Trophoblast cell (in vitro differentiated cells and primary cell): ENCODE measurements at regions not wholly inside any gene's neighbourhood (a gene's known extent, or its start where the extent isn't known, plus 50 kb on each side); places are given as distances from the start of the nearest gene placed in this dataset.

ENCODE experiments used
- DNase-seq, 2 donors: peaks; one replicate each; pipeline ENCODE4 v3.0.0-alpha.2; 2016
- H2AFZ ChIP-seq: 2 replicates; pipeline ENCODE4 v1.6.1; 2013; ENCODE audit warnings: low read length, moderate library complexity, mild to moderate bottlenecking; ENCODE audit not compliant: insufficient read depth, poor library complexity
- H2AK5ac ChIP-seq: 2 replicates; pipeline ENCODE4 v1.6.1; 2013; ENCODE audit warnings: mild to moderate bottlenecking, low read length
- H2BK120ac ChIP-seq: 2 replicates; pipeline ENCODE4 v1.6.1; 2013; ENCODE audit warnings: low read length, mild to moderate bottlenecking, moderate library complexity; ENCODE audit not compliant: insufficient read depth, poor library complexity
- H2BK12ac ChIP-seq: 2 replicates; pipeline ENCODE4 v1.6.1; 2013; ENCODE audit warnings: mild to moderate bottlenecking, low read length, moderate library complexity
- H2BK5ac ChIP-seq: 2 replicates; pipeline ENCODE4 v1.6.1; 2013; ENCODE audit warnings: low read length, low read depth, moderate library complexity, mild to moderate bottlenecking; ENCODE audit not compliant: poor library complexity
- H3K14ac ChIP-seq: 2 replicates; pipeline ENCODE4 v1.6.1; 2013; ENCODE audit warnings: mild to moderate bottlenecking, low read length
- H3K18ac ChIP-seq: 2 replicates; pipeline ENCODE4 v1.6.1; 2013; ENCODE audit warnings: mild to moderate bottlenecking, low read length
- H3K23ac ChIP-seq: 2 replicates; pipeline ENCODE4 v1.6.1; 2013; ENCODE audit warnings: low read length
- H3K27ac ChIP-seq: 2 replicates; pipeline ENCODE4 v1.5.1; 2013; ENCODE audit warnings: low read depth, mild to moderate bottlenecking, inconsistent platforms, low read length, moderate library complexity
- H3K27me3 ChIP-seq: 2 replicates; pipeline ENCODE4 v1.6.1; 2013; ENCODE audit warnings: inconsistent platforms, mild to moderate bottlenecking, low read length, moderate library complexity; ENCODE audit not compliant: insufficient read depth
- H3K36me3 ChIP-seq, 2 experiments: 1 replicate in 1 of 2; 2 replicates in 1 of 2; pipeline ENCODE4 v1.6.1; 2013; ENCODE audit warnings: low read length in 2 of 2, mild to moderate bottlenecking in 2 of 2, moderate library complexity in 1 of 2; ENCODE audit not compliant: insufficient read depth in 2 of 2, control insufficient read depth in 1 of 2
- H3K4ac ChIP-seq: 2 replicates; pipeline ENCODE4 v1.6.1; 2013; ENCODE audit warnings: low read depth, mild to moderate bottlenecking, low read length, moderate library complexity
- H3K4me1 ChIP-seq, 2 experiments: 1 replicate in 1 of 2; 2 replicates in 1 of 2; pipeline ENCODE4 v1.6.1; 2013; ENCODE audit warnings: low read length in 2 of 2, mild to moderate bottlenecking in 2 of 2, moderate library complexity in 1 of 2; ENCODE audit not compliant: insufficient read depth in 2 of 2, control insufficient read depth in 1 of 2
- H3K4me2 ChIP-seq: 2 replicates; pipeline ENCODE4 v1.6.1; 2013; ENCODE audit warnings: inconsistent platforms, mild to moderate bottlenecking, low read length, moderate library complexity
- H3K4me3 ChIP-seq: 2 replicates; pipeline ENCODE4 v1.5.1; 2013; ENCODE audit warnings: mild to moderate bottlenecking, low read depth, low read length, inconsistent platforms
- H3K79me1 ChIP-seq: one replicate; pipeline ENCODE4 v1.6.1; 2013; ENCODE audit warnings: low read length
- H3K79me2 ChIP-seq: 2 replicates; pipeline ENCODE4 v1.6.1; 2013; ENCODE audit warnings: low read length, mild to moderate bottlenecking; ENCODE audit not compliant: control insufficient read depth, insufficient read depth, poor library complexity
- H3K9ac ChIP-seq: 2 replicates; pipeline ENCODE4 v1.6.1; 2013; ENCODE audit warnings: mild to moderate bottlenecking, low read length
- H3K9me3 ChIP-seq: 2 replicates; pipeline ENCODE4 v1.6.1; 2013; ENCODE audit warnings: low read depth, mild to moderate bottlenecking, control low read depth, inconsistent platforms, low read length; ENCODE audit not compliant: insufficient read depth
- H4K12ac ChIP-seq: 2 replicates; pipeline ENCODE4 v1.6.1; 2013; ENCODE audit warnings: low read depth, mild to moderate bottlenecking, low read length, moderate library complexity
- H4K8ac ChIP-seq: 2 replicates; pipeline ENCODE4 v1.6.1; 2013; ENCODE audit warnings: low read depth, mild to moderate bottlenecking, low read length, moderate library complexity
- H4K91ac ChIP-seq: one replicate; pipeline ENCODE4 v1.6.1; 2013; ENCODE audit warnings: low read depth, mild to moderate bottlenecking, low read length, moderate library complexity
- WGBS: extraction: QIAGEN DNeasy Blood & Tissue Kit; methylation state at CpG from one replicate; pipeline ENCODE4 v1.1.7; 2013; ENCODE audit warnings: missing lambda C conversion rate; ENCODE audit not compliant: insufficient read length, insufficient coverage; ENCODE audit errors: extremely low coverage; 5-methylcytosine and 5-hydroxymethylcytosine counted together

GRCh38 chr22:47291565-47292495 lies 529.4 kb downstream of the TBC1D22A start:
- no peak overlapping the region for H3K23ac ChIP-seq
- H3K18ac ChIP-seq = no peak overlapping the region
- H3K4me1 ChIP-seq = no peaks in the 10 kb centered on the region
- no peak overlapping the region for H2AFZ ChIP-seq
- no peak overlapping the region for H3K14ac ChIP-seq
- no peak overlapping the region for H3K27ac ChIP-seq
- H4K91ac ChIP-seq = no peak overlapping the region
- DNase-seq = no peak
- H3K9me3 ChIP-seq = peaks cover 83% of the 10 kb centered on the region
- no peaks in the 10 kb centered on the region for H3K79me2 ChIP-seq
- no peak overlapping the region for H2BK5ac ChIP-seq
- H2AK5ac ChIP-seq = no peak overlapping the region
- H3K27me3 ChIP-seq = no peaks in the 10 kb centered on the region
- no peak overlapping the region for H2BK12ac ChIP-seq
- H3K4ac ChIP-seq = no peak overlapping the region
- H2BK120ac ChIP-seq = no peak overlapping the region
- no peak overlapping the region for H4K8ac ChIP-seq
- WGBS = no CpG with 5 or more reads among the region's 18 CpGs
- H3K79me1 ChIP-seq = no peaks in the 10 kb centered on the region
- no peak overlapping the region for H3K9ac ChIP-seq
- no peak overlapping the region for H3K4me2 ChIP-seq
- H3K4me3 ChIP-seq = peak overlapping the region; percentile 20
- H3K36me3 ChIP-seq = no peaks in the 10 kb centered on the region
- H4K12ac ChIP-seq = no peak overlapping the region

GRCh38 chr22:47290706-47291430 lies 528.4 kb downstream of the TBC1D22A start:
- Histone ChIP-seq H3K27me3 (no peaks in the 10 kb centered on the region), H3K4me1 (no peaks in the 10 kb centered on the region)
- no CpG with 5 or more reads among the region's 20 CpGs for whole genome bisulfite sequencing

GRCh38 chr22:47289336-47289985 lies 527.0 kb downstream of the TBC1D22A start:
- Histone ChIP-seq H3K27me3 (no peaks in the 10 kb centered on the region), H4K12ac (no peak overlapping the region), H3K4me3 (no peak overlapping the region), H4K8ac (no peak overlapping the region), H3K9ac (no peak overlapping the region), H3K27ac (no peak overlapping the region), H3K14ac (no peak overlapping the region), H3K4me2 (no peak overlapping the region), H3K4ac (no peak overlapping the region), H3K79me2 (no peaks in the 10 kb centered on the region), H2BK120ac (no peak overlapping the region), H2AFZ (no peak overlapping the region), H4K91ac (no peak overlapping the region), H3K79me1 (no peaks in the 10 kb centered on the region), H3K23ac (no peak overlapping the region), H3K36me3 (no peaks in the 10 kb centered on the region), H3K4me1 (no peaks in the 10 kb centered on the region), H2BK5ac (no peak overlapping the region), H2BK12ac (no peak overlapping the region), H3K18ac (no peak overlapping the region), H2AK5ac (no peak overlapping the region), H3K9me3 (peaks cover 81% of the 10 kb centered on the region)
- DNase-seq = no peak
- WGBS = no CpG with 5 or more reads among the region's 12 CpGs

More at GRCh38 chr22:47290706-47291430, 528.4 kb downstream of the TBC1D22A start:
- H2BK12ac ChIP-seq = no peak overlapping the region
- H3K4me3 ChIP-seq = no peak overlapping the region
- no peaks in the 10 kb centered on the region for H3K79me1 ChIP-seq
- no peak overlapping the region for H2BK5ac ChIP-seq
- no peak overlapping the region for H4K8ac ChIP-seq
- no peak overlapping the region for H2AK5ac ChIP-seq
- peaks cover 85% of the 10 kb centered on the region for H3K9me3 ChIP-seq
- no peak overlapping the region for H3K9ac ChIP-seq
- no peak overlapping the region for H3K23ac ChIP-seq
- no peak overlapping the region for H4K91ac ChIP-seq
- no peak overlapping the region for H3K4ac ChIP-seq
- no peak overlapping the region for H3K14ac ChIP-seq
- H3K4me2 ChIP-seq = no peak overlapping the region
- H2BK120ac ChIP-seq = no peak overlapping the region
- no peak for DNase-seq
- no peaks in the 10 kb centered on the region for H3K36me3 ChIP-seq
- no peak overlapping the region for H3K18ac ChIP-seq
- no peak overlapping the region for H3K27ac ChIP-seq
- no peak overlapping the region for H4K12ac ChIP-seq
- no peaks in the 10 kb centered on the region for H3K79me2 ChIP-seq
- H2AFZ ChIP-seq = no peak overlapping the region

GRCh38 chr22:47288680-47289079 lies 526.2 kb downstream of the TBC1D22A start:
- Histone ChIP-seq H4K91ac (no peak overlapping the region), H3K4me1 (no peaks in the 10 kb centered on the region), H3K9ac (no peak overlapping the region), H3K4ac (no peak overlapping the region), H2AFZ (no peak overlapping the region), H3K4me2 (no peak overlapping the region), H3K14ac (no peak overlapping the region), H3K27ac (no peak overlapping the region), H4K12ac (no peak overlapping the region), H2BK12ac (no peak overlapping the region), H3K79me1 (no peaks in the 10 kb centered on the region), H3K9me3 (peaks cover 81% of the 10 kb centered on the region), H3K4me3 (no peak overlapping the region), H3K23ac (no peak overlapping the region), H4K8ac (no peak overlapping the region), H3K27me3 (no peaks in the 10 kb centered on the region), H2BK5ac (no peak overlapping the region), H3K79me2 (no peaks in the 10 kb centered on the region), H2AK5ac (no peak overlapping the region), H3K18ac (no peak overlapping the region), H3K36me3 (no peaks in the 10 kb centered on the region), H2BK120ac (no peak overlapping the region)
- DNase-seq = no peak
- no CpG with 5 or more reads among the region's 8 CpGs for WGBS
